VCaP (cell line): ENCODE measurements at regions not wholly inside any gene's neighbourhood (a gene's known extent, or its start where the extent isn't known, plus 50 kb on each side); places are given as distances from the start of the nearest gene placed in this dataset.
"Not testable (repeated sequence)": the region's sequence is repeated elsewhere in the genome, so short reads cannot be mapped to it uniquely, and the experiment has no call there.

ENCODE experiments used
- H3K27ac ChIP-seq: fragments of 450-650 bp; 2 replicates; pipeline ENCODE4 v1.5.1; 2017
- TF ChIP-seq, protein P1 (sequence below): fragments of 450-650 bp; conservative IDR thresholded peaks from 2 replicates; pipeline ENCODE4 v1.5.1; 2017; ENCODE audit warnings: mild to moderate bottlenecking, moderate library complexity

DNA sequence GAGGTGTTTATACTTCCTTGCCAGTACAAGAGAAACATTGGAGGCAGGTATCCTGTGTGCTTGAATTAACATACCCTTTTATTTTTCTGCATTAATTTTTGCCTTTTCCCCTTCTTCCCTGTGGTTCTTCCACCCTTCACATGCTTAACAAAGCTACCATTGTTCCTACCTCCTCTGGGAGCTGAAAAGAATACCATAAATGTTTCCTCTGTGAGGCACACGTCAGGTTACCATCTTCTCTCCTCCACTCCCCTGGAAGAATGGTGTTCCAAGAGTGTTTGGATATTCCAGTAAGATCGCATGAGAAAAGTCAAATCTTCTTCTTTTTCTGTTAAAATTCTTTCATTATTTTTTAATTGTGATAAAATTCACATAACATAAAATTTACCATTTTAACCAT, 74.6 kb upstream of the MARK1 start:
- TF ChIP-seq, protein P1, sequence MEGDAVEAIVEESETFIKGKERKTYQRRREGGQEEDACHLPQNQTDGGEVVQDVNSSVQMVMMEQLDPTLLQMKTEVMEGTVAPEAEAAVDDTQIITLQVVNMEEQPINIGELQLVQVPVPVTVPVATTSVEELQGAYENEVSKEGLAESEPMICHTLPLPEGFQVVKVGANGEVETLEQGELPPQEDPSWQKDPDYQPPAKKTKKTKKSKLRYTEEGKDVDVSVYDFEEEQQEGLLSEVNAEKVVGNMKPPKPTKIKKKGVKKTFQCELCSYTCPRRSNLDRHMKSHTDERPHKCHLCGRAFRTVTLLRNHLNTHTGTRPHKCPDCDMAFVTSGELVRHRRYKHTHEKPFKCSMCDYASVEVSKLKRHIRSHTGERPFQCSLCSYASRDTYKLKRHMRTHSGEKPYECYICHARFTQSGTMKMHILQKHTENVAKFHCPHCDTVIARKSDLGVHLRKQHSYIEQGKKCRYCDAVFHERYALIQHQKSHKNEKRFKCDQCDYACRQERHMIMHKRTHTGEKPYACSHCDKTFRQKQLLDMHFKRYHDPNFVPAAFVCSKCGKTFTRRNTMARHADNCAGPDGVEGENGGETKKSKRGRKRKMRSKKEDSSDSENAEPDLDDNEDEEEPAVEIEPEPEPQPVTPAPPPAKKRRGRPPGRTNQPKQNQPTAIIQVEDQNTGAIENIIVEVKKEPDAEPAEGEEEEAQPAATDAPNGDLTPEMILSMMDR = no peak
- no peak overlapping the region for H3K27ac ChIP-seq

DNA sequence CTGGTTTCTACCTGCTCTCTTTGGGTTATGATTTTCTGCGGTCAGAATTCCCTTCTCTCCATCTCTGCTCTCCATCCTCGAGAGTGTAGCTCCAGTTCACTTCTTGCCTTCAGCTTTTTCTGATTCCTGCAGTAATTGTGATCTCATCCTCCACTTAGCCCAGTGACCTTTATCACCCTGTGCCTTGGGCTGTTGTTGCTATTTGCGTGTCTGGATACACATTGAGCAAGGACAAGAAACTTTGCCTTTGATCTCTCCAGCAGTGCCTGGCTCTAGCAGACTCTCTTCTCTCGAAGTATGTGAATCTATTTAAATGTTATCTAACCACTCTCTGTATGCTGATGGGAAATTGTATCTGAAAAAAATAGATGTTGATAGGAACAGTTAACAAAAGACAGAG, 76.4 kb upstream of the MARK1 start:
- no peak overlapping the region for H3K27ac ChIP-seq
- TF ChIP-seq, protein P1 = no peak

DNA sequence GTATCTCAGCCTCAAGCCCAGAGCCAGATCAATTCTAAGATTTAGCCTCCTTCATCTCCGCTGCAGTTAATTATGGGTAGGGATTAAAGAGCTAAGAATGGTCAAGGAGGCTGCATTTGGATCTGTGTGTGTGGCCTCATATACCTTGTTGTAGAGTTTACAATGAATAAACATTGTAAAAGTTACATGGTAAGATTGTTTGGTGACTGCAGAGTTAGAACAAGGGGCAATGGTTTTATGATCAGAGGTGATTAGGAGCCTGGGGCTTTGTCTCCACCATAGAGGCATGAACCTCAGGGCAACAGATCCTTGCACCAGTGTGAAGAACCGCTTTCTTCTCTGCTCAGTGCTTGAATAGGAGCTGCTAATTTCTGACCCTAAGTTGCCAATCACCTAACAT, 77.0 kb upstream of the MARK1 start:
- H3K27ac ChIP-seq = no peak overlapping the region
- TF ChIP-seq, protein P1 = no peak

DNA sequence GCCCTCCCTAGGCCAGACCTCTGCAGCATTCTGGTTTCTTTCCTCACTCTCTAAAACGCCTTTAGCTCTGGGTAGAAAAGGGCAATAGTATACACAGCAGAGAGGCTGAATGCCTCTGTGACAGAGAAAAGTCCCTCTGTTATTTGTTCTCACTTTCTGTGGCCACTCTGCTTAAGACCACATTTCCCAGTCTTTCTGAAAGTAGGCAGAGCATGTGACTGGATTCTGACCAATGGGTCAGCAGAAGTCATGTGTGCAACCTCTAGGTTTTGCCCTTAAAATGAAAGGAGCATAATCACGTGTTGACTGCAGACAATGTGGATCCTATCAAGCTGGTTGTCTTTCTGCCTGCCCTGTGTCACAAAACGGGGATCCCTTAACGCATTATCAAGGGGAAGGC, 79.7 kb upstream of the MARK1 start:
- no peak overlapping the region for H3K27ac ChIP-seq
- TF ChIP-seq, protein P1 = no peak

DNA sequence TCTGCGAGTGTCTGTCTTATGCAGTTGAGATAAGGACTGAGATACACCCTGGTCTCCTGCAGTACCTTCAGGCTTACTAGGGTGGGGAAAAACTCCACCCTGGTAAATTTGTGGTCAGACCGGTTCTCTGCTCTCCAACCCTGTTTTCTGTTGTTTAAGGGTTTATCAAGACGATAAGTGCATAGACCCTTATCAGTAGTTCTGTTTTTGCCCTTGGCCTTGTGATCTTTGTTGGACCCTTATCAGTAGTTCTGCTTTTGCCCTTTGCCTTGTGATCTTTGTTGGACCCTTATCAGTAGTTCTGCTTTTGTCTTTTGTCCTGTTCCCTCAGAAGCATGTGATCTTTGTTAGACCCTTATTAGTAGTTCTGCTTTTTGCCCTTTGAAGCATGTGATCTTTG, 83.3 kb upstream of the MARK1 start:
- H3K27ac ChIP-seq = not testable (repeated sequence)

DNA sequence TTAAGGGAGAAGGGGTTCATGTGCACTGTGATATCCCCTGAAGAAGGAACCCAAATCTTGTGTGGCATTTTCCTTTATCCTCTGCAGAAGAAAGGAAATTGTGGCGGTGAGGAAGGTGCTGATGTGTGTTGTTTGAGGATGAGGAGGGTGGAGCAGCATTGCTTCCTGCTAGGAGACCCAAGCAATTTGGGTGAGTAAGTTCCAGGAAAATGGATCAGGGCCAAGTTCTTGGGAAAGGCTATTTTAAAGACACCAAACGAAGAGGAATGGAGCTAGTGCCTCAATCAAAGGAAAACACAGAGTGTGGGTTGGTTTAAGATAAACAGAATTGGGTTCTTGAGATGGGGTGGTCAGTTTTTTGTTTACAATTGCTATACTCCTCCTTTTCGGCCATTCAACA, 86.7 kb upstream of the MARK1 start:
- TF ChIP-seq, protein P1 = no peak
- H3K27ac ChIP-seq = no peak overlapping the region

DNA sequence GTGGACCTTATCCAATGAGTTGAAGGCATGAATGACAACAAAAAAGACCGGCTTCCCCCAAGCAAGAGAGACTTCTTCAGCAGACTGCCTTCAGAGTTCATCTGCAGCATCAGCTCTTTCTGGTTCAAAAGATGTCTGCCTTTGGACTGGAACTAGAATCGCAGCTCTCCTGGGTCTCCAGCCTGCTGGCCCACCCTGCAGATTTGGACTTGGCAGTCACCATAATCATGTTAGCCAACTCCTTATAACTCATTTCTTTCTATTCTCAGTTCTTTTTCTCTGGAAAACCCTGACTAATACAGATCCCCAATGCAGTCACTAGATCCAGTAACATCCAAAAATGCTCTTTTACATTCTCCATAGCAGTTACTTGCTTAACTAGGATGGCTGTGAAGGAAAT, 89.2 kb upstream of the MARK1 start:
- TF ChIP-seq, protein P1 = no peak
- no peak overlapping the region for H3K27ac ChIP-seq

DNA sequence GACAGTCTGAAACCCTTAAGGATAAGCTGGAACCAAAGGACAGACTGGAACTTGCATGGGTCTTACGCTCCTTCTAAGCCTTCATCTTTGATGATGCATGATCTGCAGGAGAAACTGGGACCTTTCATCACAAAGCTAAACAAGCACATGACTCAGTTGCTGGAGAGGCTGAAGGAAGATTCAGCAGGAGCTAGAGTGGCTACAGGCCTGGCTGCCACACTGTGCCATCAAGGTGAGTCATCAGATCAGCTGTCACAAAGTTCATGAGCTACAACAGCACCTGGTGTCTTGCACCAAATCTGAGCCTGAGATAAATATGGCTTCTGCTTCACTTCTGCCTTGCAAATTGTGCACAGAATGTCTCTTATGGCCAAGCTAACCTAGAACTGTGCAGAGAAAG, 95.5 kb upstream of the MARK1 start:
- no peak overlapping the region for H3K27ac ChIP-seq
- TF ChIP-seq, protein P1 = no peak
